Fibroblast of pulmonary artery (primary cell): ENCODE measurements at regions not wholly inside any gene's neighbourhood (a gene's known extent, or its start where the extent isn't known, plus 50 kb on each side); places are given as distances from the start of the nearest gene placed in this dataset.
"Not testable (repeated sequence)": the region's sequence is repeated elsewhere in the genome, so short reads cannot be mapped to it uniquely, and the experiment has no call there.

Experiments
- DNase-seq: peaks from one replicate; pipeline ENCODE4 v3.0.0-alpha.2; 2010; ENCODE audit warnings: low read depth
- H3K4me3 ChIP-seq: replicated peaks from 2 replicates; pipeline ENCODE4 v1.5.1; 2011; ENCODE audit warnings: low read depth, mild to moderate bottlenecking, control low read depth, low read length, moderate library complexity
- CTCF ChIP-seq: IDR thresholded peaks from 2 replicates; pipeline ENCODE4 v1.5.1; 2011; ENCODE audit warnings: mild to moderate bottlenecking, control low read depth, low read length, inconsistent platforms; ENCODE audit errors: missing control alignments

- no peak overlapping the region for H3K4me3 ChIP-seq
- no peak for DNase-seq
- no peak for TF ChIP-seq CTCF
These were observed 72.5 kb upstream of the HGF start for GRCh38 chr7:81842361-81842760.

DNA sequence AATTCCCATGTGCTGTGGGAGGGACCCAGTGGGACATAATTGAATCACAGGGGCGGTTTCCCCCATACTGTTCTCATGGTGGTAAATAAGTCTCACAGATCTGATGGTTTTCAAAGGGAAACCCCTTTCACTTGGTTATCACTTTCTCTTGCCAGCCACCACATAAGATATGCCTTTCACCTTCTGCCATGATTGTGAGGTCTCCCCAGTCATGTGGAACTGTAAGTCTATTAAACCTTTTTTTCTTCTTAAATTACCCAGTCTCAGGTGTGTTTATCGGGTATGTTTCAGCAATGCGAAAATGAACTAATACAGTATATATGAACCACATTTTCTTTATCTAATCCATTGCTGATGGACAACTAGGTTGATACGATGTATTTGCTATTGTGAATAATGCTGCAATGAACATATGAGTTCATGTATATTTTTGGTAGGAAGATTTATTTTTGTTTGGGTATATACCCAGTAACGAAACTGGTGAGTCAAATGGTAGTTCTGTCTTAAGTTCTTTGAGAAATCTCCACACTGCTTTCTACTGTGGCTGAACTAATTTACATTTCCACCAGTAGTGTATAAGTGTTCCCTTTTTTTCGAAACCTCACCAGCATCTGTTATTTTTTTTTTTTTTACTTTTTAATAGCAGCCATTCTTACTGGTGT lies 70.0 kb upstream of the HGF start:
- DNase-seq = no peak
- TF ChIP-seq CTCF = no peak
- no peak overlapping the region for H3K4me3 ChIP-seq

- no peak for TF ChIP-seq CTCF
- DNase-seq = peak; percentile 56
- H3K4me3 ChIP-seq = no peak overlapping the region
These were observed 63.6 kb upstream of the HGF start for GRCh38 chr7:81833401-81833800.

GRCh38 chr7:81831883-81832282 lies 62.0 kb upstream of the HGF start:
- H3K4me3 ChIP-seq = no peak overlapping the region
- no peak for TF ChIP-seq CTCF
- no peak for DNase-seq

GRCh38 chr7:81829511-81829910 lies 59.7 kb upstream of the HGF start:
- not testable (repeated sequence) for H3K4me3 ChIP-seq, DNase-seq

GRCh38 chr7:81822811-81823210 lies 53.0 kb upstream of the HGF start:
- TF ChIP-seq CTCF = no peak
- DNase-seq = no peak

DNA sequence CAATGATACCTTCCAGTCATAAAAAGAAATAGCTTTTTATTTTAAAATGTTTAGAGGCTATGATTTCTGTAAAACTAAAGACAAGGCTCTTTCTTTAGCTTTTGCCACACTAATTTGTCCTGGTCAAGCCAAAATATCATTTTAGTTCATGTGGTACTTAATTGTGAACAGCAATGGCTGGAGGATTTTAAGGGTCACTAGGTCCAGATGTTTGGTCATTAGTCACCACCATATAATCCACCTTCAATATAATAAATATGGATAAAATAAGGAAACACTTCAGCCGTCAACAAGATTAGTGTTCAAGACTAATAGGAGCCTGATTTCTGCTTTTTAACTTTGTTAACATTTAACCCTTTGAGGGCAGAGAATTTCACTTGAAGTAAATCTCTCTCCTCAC lies 50.0 kb upstream of the HGF start:
- no peak for DNase-seq
- no peak overlapping the region for H3K4me3 ChIP-seq
- no peak for TF ChIP-seq CTCF

More at GRCh38 chr7:81822811-81823210, 53.0 kb upstream of the HGF start:
- no peak overlapping the region for H3K4me3 ChIP-seq
